ENCODE measurements at regions not wholly inside any gene's neighbourhood (a gene's known extent, or its start where the extent isn't known, plus 50 kb on each side); places are given as distances from the start of the nearest gene placed in this dataset.

DNA sequence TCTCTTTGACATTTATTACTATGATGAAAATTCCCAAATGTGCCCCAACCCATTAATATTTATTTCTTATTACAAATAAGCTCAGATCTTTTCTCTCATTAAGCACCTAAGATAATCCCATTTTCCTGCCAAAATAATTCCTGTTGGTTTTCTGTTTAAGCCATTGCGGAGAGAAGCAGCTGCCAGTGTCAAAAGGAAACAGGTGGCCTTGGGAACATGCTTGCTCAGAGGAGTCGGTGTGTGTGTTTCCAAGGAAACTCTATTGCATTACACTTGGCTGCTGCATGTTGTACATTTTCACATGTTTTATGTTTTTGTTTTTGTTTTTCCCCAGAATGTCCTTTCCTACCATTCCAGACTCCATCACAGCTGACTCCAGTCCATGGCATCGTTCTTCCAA, 56.4 kb downstream of the CD24 start:
- DNase-seq: peak in 1 of 2 experiments; percentile 23

DNA sequence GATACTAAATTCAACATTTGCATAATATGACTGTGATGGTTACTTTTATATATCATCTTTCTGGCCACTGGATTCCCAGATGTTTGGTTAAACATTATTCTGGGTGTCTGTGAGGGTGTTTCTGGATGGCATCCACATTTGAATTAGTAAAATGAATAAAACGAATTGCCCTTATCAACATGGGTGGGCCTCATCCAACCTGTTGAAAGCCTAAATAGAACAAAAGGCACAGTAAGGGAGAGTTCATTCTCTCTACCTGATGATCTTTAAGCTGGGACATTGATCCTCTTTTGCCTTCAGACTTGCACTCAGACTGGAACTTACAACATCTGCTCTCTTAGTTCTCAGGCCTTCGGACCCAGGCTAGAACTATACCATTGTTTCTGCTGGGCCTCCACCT, 57.6 kb downstream of the CD24 start:
- DNase-seq: no peak

DNA sequence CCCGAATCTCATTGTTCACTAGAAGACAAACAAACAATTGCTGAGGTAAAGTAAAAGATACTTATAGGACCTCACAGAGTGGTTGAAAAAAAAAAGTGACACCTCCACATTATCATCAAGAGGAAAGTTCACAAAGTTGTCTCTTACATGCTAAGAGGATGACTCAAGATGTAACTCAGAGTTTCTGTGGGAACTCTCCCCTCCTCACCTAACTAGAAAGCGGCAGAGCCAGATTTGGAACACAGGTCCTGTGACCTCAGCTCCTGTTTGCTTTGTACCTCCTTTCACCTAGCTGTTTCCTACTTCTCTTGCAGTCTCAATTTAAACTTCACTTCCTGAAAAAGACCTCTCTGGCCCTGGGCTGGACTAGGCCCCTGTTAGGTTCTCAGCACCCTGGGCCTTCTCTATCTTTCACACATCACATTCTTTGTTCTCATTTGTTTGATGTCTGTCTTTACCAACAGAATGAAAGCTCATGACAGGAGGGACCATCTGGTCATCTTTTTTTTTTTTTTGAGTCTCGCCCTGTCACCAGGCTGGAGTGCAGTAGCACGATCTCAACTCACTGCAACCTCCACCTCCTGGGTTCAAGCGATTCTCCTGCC, 60.8 kb downstream of the CD24 start:
- DNase-seq: no peak

DNA sequence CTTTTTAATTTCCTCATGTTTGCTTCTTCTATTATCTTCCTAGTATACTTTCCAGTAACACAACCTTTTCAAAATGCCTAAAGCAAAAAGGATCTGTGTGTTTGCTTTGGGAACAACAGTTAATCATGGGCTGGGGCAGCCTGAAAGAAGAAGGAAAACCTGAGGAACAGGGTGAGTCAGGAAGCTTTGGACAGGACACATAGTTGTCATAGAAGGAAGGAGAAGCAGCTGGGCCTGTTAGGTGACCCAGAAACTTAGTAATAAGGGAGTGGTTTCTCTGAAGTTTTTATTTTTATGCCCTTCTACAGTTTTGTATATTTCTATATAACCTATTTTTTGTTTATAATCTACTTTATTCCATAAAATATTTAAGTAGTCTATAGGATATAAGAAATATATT, 61.4 kb downstream of the CD24 start:
- no peak for DNase-seq

DNA sequence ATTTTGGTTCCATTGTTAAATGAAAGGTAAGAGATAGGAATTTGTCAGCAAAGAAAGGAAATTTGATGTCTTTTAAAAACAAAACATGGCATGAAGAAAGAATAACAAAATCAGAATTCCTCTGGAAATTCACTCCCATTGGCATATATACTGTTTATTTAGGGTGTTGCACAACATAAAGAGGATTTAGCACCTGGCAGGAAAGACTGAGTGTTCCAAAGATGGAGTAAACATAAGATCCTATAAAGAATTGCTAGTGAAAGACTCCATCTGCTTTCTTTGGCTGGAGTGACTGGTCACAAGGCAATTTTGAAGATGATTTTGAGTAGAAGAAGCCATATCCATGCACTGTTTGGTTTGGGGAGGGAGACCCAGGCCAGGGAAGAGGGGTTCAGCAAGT, 62.4 kb downstream of the CD24 start:
- peak in 1 of 2 experiments; percentile 11 for DNase-seq

DNA sequence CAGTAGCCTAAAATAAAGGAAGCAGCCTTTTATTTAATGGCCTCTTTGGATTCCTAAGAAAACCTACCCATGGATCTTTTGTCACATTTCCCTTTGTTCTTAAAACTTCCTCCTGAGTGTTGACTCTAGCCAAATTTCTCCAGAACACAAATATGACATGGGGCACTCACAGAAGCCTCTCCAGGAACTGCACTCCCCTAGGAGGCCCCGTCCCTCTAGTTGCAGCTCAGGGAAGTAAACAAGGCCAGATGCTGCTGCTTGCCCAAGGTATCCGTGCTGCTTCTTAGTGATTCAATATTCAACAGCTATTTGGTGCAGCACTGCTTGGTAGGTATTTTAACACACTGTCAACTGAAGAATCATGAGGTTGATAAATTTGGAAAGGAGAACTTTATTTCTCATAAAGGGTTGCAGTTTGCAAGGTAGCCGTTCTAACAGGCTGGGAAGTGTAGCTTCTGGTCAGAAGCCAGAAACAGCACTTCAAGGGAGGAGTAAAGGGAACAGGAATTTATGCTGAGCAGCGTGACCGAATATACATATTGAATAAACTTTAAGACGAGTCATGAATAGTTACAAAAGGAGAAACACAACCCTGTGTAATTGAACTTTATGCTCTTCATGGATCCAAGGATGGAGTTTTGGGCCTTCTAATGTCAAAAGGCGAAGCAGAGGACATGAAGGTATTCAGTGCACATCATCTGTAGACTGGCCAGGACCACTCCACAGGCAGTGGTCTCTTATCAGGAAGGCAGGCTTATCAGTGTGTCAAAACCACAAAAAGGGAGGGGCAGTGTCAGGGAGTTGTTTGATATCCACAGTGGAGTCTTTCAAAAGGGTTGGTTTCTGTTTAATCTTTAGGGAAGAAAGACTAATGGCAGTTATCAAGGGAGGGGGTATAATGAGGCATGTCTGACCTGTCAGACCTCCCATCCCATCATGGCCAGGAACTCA, 63.3 kb downstream of the CD24 start:
- peak; percentile 17 to 27 for DNase-seq

GRCh38 chr6:106908386-106908840, 66.1 kb downstream of the CD24 start:
- DNase-seq: no peak

GRCh38 chr6:106907754-106908153, 66.8 kb downstream of the CD24 start:
- DNase-seq: no peak

GRCh38 chr6:106906232-106906631, 68.3 kb downstream of the CD24 start:
- no peak for DNase-seq

GRCh38 chr6:106903299-106903698, 71.2 kb downstream of the CD24 start:
- no peak for DNase-seq

- DNase-seq: no peak
Measured at GRCh38 chr6:106901062-106901461, 73.5 kb downstream of the CD24 start.

GRCh38 chr6:106899697-106900096, 74.8 kb downstream of the CD24 start:
- DNase-seq: no peak

- no peak for DNase-seq
Measured at GRCh38 chr6:106897580-106897979, 76.9 kb downstream of the CD24 start.

DNA sequence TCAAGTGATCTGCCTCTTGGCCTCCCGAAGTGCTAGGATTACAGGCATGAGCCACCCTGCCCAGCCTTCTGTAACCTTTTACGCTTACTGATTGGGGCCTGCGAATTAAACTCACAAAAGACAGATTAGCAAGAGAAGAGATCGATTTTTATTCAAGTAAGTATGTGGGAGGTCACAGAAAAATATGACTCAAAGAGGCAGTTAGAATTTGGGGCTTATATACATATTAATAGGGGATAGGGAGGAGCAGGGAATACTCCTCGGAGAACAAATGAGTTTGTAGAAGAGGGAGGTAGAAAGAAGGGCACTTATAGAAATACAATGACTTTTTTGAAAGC, 78.9 kb downstream of the CD24 start:
- no peak for DNase-seq

- no peak for DNase-seq
Measured at GRCh38 chr6:106894978-106895702, 79.4 kb downstream of the CD24 start.

DNA sequence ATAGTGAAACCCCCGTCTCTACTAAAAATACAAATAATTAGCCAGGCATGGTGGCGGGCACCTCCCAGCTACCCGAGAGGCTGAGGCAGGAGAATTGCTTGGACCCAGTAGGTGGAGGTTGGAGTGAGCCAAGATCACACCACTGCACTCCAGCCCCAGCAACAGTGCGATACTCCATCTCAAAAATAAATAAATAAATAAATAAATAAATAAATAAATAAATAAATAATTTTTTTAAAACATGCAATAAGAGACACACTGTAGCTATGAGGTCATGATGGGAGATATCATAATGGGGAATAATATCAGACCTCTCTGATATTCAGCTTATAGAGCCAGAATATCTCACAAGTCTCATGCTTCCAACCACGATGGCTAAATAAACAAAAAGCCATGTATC, 82.3 kb downstream of the CD24 start:
- DNase-seq: no peak

GRCh38 chr6:106890447-106890846, 84.1 kb downstream of the CD24 start:
- DNase-seq: no peak

DNA sequence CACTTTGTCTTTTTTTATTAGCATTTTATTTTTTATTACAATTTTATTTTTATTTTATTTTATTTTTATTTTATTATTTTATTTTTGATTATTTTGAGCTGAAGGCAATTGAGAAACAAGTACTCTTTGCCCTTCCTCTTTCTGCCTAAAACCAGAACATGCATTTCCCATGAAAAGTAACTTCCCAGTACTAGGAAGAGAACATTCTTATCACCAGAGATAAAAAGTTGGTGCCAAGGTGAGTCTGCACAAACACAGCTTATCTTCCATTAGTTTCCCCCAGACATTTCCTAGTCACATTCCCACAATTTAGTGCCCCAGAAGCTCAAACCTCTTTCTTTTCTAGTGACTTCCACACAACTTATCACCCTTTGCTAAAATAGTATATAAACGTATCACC, 84.8 kb downstream of the CD24 start:
- DNase-seq: no peak

DNA sequence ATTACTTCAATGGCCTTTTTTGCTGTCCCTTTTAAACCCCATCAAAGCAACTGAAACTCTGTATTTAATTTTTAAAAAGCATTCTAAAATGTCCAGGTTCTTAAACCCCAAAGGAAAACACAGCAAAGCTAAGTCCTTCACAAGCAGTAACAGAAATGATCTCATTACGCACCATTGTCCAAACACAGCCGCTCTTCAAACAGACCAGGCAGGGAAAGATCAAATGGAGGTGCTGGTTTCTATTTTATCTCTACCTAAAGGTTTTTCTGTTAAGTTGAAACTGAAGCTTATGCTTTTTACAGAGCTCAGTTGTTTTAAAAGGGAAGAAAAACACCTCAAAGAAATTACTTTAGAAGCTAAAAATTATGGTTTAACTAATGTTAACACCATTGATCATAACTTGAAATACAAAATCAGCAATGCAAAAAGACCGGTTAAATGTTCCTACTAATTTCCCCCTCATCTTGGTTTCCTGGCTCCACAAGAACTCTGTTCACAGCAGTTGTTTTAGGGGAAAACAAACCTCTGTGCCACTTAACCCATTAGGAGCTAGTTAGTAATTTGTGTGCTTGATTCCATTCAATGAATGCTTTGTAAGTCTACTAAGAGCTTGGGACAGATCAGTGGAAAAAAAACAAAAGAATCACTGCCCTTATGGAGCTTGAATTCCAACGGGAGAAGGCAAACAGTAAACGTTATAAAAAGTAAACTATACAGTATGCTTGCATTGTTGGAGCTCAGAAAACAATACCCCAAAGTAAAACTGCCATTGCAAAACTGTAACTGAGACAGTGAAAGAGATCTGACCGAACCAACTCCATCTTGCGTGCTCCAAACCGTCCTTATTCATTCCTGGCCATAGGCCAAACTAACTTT, 87.4 kb downstream of the CD24 start:
- DNase-seq: no peak

DNA sequence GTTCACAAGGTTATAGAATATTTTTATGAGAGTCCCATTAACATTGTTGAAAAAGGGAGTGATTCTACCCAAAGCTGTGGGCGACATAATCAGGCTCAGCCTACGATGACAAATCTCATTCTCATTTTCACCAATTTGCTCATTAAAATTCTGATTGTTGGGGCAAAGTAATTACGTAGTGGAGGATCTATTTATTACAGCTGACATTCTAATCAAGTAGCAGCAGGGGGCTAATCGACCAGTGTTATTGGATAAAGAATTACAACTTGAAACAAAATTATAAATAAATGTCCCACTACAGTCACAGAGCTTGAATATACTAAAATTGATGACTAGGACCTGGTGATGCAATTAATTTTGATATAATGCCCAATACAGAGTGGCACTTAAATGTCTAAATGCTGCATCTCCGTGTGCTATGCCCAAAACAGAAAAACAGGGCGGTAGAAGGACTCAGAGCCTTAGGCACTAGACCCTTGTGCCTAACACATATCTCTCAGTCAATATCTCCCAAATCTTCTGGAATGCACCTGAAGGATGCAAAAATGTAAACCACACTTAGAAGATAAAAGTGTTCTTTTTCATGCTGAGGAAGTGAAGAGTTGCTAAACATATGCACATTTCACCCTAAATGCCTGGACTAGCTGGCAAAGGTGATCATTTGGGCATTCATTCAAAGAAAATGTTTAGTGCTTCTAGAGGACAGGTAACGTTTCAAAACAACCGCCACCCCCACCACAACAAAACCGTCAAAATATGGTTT, 88.3 kb downstream of the CD24 start:
- no peak for DNase-seq

DNA sequence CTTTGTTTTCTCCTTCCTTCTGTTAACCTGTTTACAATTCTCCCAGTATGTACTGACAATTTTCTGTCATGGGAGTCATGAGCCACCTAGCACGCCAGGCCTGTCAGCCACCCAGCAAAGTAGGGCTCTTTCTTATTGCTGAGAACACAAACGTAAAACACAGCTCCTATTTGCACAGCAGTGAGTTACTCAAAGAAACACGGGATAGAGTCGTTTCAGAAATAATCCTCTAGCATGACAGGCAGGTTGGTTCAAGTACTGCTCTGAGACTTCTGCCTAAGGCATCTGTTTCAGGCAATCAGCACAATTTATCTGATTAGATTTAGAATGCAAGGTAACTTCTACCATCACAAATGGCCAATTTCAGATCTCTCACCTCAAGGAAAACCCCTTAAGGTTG, 88.8 kb downstream of the CD24 start:
- no peak for DNase-seq

GRCh38 chr6:106884576-106884975, 90.0 kb downstream of the CD24 start:
- no peak for DNase-seq

All from NCI-H446 (cell line).